Endothelial cell of umbilical vein (primary cell): ENCODE measurements at regions not wholly inside any gene's neighbourhood (a gene's known extent, or its start where the extent isn't known, plus 50 kb on each side); places are given as distances from the start of the nearest gene placed in this dataset.

Experiments
- BruUV-seq: library from RNA; stranded (reverse); fragments of 400-500 nt; replicated peaks from 2 replicates; lab custom pipeline; 2021; lab: Mats Ljungman, UMichigan
- CTCF ChIA-PET: fragments of 300-600, 350-600 bp; sonication (Branson Sonifier 250); formaldehyde crosslinking; loops from one replicate; lab custom pipeline; 2021; ENCODE audit warnings: antibody characterized with exemption, inconsistent platforms; lab: Charles Lee
- POLR2A ChIA-PET: fragments of 300-600, 350-600 bp; sonication (Branson Sonifier 250); formaldehyde crosslinking; loops from one replicate; lab custom pipeline; 2021; ENCODE audit warnings: antibody characterized with exemption, inconsistent platforms; lab: Charles Lee
- DNase-seq: peaks from one replicate; pipeline ENCODE4 v3.0.0-alpha.2; 2011; ENCODE audit warnings: low read depth, low spot score
- FAIRE-seq: peaks from 2 replicates; lab custom pipeline; 2011; peaks lifted over from hg19 to GRCh38; lab: Jason Lieb, UNC
- H2AFZ ChIP-seq: 2 replicates; pipeline ENCODE4 v1.6.0; 2012; ENCODE audit warnings: low read depth, low read length, control low read depth, inconsistent platforms
- H3K27ac ChIP-seq: 2 replicates; pipeline ENCODE4 v1.5.1; 2011; ENCODE audit warnings: low read depth, mild to moderate bottlenecking, control low read depth, low read length, moderate library complexity; ENCODE audit not compliant: insufficient read depth
- H3K27me3 ChIP-seq, 2 experiments: 2 replicates each; pipeline versions ENCODE4 v1.6.0 to v1.6.1; 2011; ENCODE audit warnings: low read length in 2 of 2, mixed read lengths in 1 of 2; ENCODE audit not compliant: control insufficient read depth in 2 of 2, insufficient read depth in 2 of 2
- H3K36me3 ChIP-seq, 2 experiments: 2 replicates in 1 of 2; 3 replicates in 1 of 2; pipeline ENCODE4 v1.5.1; 2011; ENCODE audit warnings: low read length in 2 of 2, mild to moderate bottlenecking in 1 of 2, moderate library complexity in 1 of 2; ENCODE audit not compliant: control insufficient read depth in 2 of 2, insufficient read depth in 2 of 2; ENCODE audit errors: extremely low read depth in 1 of 2
- H3K4me1 ChIP-seq: 3 replicates; pipeline ENCODE4 v1.5.1; 2011; ENCODE audit warnings: mild to moderate bottlenecking, low read length; ENCODE audit not compliant: control insufficient read depth, insufficient read depth; ENCODE audit errors: extremely low read depth
- H3K4me2 ChIP-seq: 2 replicates; pipeline ENCODE4 v1.6.1; 2011; ENCODE audit warnings: low read length, control low read depth, mixed read lengths; ENCODE audit not compliant: insufficient read depth
- H3K4me3 ChIP-seq, 3 experiments: fragments of 200-600 bp in 1 of 3; sonication (generic), shearing (Covaris generic) in 1 of 3; replicated peaks in 1 of 3; 2 replicates each; pipeline ENCODE4 v1.5.1; 2011 to 2016; ENCODE audit warnings: control low read depth in 3 of 3, low read length in 3 of 3, mild to moderate bottlenecking in 2 of 3, inconsistent platforms in 1 of 3, low read depth in 1 of 3, moderate library complexity in 1 of 3; ENCODE audit not compliant: insufficient read depth in 1 of 3
- H3K79me2 ChIP-seq: 2 replicates; pipeline ENCODE4 v1.6.0; 2012; ENCODE audit warnings: low read length, inconsistent platforms; ENCODE audit not compliant: control insufficient read depth, insufficient read depth
- H3K9ac ChIP-seq: replicated peaks from 2 replicates; pipeline ENCODE3; 2011; ENCODE audit warnings: low read length, control low read depth; ENCODE audit not compliant: insufficient read depth; ENCODE audit errors: extremely low read depth
- H3K9me1 ChIP-seq: replicated peaks from 3 replicates; pipeline ENCODE4 v1.6.0; 2011; ENCODE audit warnings: mild to moderate bottlenecking, low read length; ENCODE audit not compliant: control insufficient read depth, insufficient read depth; ENCODE audit errors: extremely low read depth
- H3K9me3 ChIP-seq: replicated peaks from 2 replicates; pipeline ENCODE4 v1.5.1; 2012; ENCODE audit warnings: low read length, inconsistent platforms; ENCODE audit not compliant: control insufficient read depth, insufficient read depth
- H4K20me1 ChIP-seq: replicated peaks from 2 replicates; pipeline ENCODE3; 2011; ENCODE audit warnings: mild to moderate bottlenecking, low read length; ENCODE audit not compliant: control insufficient read depth, insufficient read depth; ENCODE audit errors: extremely low read depth
- EZH2 ChIP-seq: IDR thresholded peaks from 2 replicates; pipeline ENCODE4 v1.6.1; 2012; ENCODE audit warnings: borderline replicate concordance, low read depth, mild to moderate bottlenecking, moderate library complexity, low read length, inconsistent platforms; ENCODE audit not compliant: severe bottlenecking
- FOS ChIP-seq: IDR thresholded peaks from 2 replicates; pipeline ENCODE4 v1.6.1; 2011; ENCODE audit warnings: mild to moderate bottlenecking, low read length, moderate library complexity, borderline replicate concordance; ENCODE audit not compliant: insufficient read depth
- GATA2 ChIP-seq: IDR thresholded peaks from 2 replicates; pipeline ENCODE4 v1.7.0; 2011; ENCODE audit warnings: low read depth, mild to moderate bottlenecking, moderate library complexity, mixed read lengths, low read length; ENCODE audit not compliant: insufficient read length, insufficient read depth
- MYC ChIP-seq: IDR thresholded peaks from one replicate; pipeline ENCODE4 v1.6.1; 2011; ENCODE audit warnings: mild to moderate bottlenecking, low read depth, low read length
- dilution Hi-C: fragments of 300-500 bp; cut with MboI; formaldehyde crosslinking; loops from one replicate; pipeline ENCODE4 v1.15.0; 2019; ENCODE audit warnings: low sequenced_read_pairs; ENCODE audit not compliant: extremely low pct_ligation_motif_present
- intact Hi-C: fragments of 100-400 bp; cut with micrococcal nuclease; formaldehyde crosslinking; loops from one replicate; pipeline ENCODE4 v1.10.0; 2022

DNA sequence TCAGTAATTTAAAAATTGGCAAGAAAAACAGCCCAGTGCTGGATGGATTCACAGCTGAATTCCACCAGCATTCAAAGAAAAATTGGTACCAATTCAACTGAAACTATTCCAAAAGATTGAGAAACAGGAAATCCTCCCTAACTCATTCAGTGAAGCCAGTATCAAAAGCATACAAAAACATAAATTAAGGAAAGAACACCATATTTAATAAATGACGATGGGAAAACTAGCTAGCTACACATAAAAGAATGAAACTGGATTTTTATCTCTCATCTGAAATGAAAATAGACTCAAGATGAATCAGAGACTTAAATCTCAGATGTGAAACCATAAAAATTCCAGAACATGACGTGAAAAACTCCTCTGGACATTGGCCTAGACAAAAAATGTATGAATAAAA is 516.8 kb upstream of the SPANXN1 start:
- ChIA-PET CTCF (no interaction called here), POLR2A (no interaction called here)
- Histone ChIP-seq H3K4me2 (no peak overlapping the region), H3K9me1 (no peaks in the 10 kb centered on the region), H3K9ac (no peak overlapping the region), H2AFZ (no peak overlapping the region), H3K36me3 (no peaks in the 10 kb centered on the region), H3K4me1 (no peaks in the 10 kb centered on the region), H3K4me3 (no peak overlapping the region), H3K27ac (no peak overlapping the region), H4K20me1 (no peaks in the 10 kb centered on the region), H3K27me3 (no peaks in the 10 kb centered on the region), H3K9me3 (no peaks in the 10 kb centered on the region), H3K79me2 (no peaks in the 10 kb centered on the region)
- intact Hi-C loops: no loop called here
- dilution Hi-C loops: no loop called here
- no peak for FAIRE-seq
- no TSS peak for BruUV-seq
- TF ChIP-seq MYC (no peak), GATA2 (no peak), FOS (no peak), EZH2 (no peak)
- no peak for DNase-seq

DNA sequence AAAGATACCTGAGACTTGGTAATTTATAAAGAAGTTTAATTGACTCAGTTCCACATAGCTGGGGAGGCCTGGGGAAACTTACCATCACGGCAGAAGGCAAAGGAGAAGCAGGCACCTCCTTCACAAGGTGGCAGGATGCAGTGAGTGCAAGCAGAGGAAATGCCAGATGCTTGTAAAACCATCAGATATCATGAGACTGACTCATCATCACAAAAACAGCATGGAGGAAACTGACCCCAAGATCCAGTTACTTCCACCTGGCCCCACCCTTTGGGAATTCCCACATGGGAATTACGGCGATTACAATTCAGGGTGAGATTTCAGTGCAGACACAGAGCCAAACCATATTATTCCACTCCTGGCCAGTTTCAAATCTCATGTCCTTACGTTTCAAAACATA is 514.7 kb upstream of the SPANXN1 start:
- no peak for FAIRE-seq
- no TSS peak for BruUV-seq
- Histone ChIP-seq H4K20me1 (no peaks in the 10 kb centered on the region), H3K9ac (no peak overlapping the region), H3K4me3 (no peak overlapping the region), H3K27me3 (no peaks in the 10 kb centered on the region), H3K9me3 (no peaks in the 10 kb centered on the region), H3K27ac (no peak overlapping the region), H3K9me1 (no peaks in the 10 kb centered on the region), H2AFZ (no peak overlapping the region), H3K4me1 (no peaks in the 10 kb centered on the region), H3K79me2 (no peaks in the 10 kb centered on the region), H3K36me3 (no peaks in the 10 kb centered on the region), H3K4me2 (no peak overlapping the region)
- intact Hi-C loops: no loop called here
- POLR2A ChIA-PET: no interaction called here
- dilution Hi-C loops: no loop called here
- no peak for DNase-seq
- TF ChIP-seq MYC: no peak
- CTCF ChIA-PET: no interaction called here
